LNCAP (cell line): ENCODE measurements at regions not wholly inside any gene's neighbourhood (a gene's known extent, or its start where the extent isn't known, plus 50 kb on each side); places are given as distances from the start of the nearest gene placed in this dataset.

Experiments used
- TF ChIP-seq, protein P1 (sequence below): fragments of 450-650 bp; IDR thresholded peaks from 2 replicates; pipeline ENCODE4 v1.5.1; 2017; ENCODE audit warnings: mild to moderate bottlenecking

DNA sequence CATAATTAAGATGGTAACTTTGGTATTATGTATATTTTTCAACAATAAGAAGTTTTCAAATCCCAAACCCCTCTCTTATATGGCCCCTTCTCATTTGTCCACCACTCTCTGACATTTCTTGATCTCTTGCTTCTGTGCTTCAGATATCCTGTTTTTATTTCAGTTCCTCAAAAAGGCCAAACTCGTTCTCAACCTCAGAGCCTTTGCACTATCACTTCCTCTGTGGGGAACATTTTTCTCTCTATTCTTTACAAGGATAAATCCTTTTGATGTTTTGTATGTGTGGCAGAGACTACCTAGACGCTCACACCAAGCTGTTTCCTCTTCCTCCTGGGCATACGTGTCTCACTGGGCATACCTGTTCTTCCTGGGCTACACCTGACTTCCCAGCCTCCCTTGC, 54.2 kb upstream of the FRMD4A start:
- TF ChIP-seq, protein P1, sequence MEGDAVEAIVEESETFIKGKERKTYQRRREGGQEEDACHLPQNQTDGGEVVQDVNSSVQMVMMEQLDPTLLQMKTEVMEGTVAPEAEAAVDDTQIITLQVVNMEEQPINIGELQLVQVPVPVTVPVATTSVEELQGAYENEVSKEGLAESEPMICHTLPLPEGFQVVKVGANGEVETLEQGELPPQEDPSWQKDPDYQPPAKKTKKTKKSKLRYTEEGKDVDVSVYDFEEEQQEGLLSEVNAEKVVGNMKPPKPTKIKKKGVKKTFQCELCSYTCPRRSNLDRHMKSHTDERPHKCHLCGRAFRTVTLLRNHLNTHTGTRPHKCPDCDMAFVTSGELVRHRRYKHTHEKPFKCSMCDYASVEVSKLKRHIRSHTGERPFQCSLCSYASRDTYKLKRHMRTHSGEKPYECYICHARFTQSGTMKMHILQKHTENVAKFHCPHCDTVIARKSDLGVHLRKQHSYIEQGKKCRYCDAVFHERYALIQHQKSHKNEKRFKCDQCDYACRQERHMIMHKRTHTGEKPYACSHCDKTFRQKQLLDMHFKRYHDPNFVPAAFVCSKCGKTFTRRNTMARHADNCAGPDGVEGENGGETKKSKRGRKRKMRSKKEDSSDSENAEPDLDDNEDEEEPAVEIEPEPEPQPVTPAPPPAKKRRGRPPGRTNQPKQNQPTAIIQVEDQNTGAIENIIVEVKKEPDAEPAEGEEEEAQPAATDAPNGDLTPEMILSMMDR: no peak

DNA sequence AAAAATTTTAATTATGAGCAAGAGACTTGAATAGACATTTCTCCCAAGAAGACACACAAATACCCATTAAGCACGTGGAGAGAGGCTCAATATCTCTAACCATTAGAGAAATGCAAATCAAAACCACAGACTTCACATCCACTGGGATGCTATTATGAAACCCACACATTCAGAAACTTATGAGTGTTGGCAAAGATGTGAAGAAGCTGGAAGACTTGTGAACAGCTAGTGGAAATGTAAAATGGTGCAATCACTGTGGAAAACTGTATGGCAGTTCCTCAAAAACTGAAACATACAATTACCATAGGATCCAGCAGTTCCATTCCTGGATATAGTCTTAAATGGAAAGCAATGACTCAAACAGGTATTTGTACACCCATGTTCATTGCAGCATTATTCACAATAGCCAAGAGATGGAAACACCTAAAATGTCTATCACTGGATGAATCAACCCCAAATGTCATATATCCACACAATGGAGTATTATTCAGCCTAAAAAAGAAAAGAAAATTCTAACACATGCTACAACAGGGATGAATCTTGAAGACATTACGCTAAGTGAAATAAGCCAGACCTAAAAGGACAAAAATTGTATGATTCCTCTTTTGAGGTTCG, 53.5 kb upstream of the FRMD4A start:
- TF ChIP-seq, protein P1: no peak

DNA sequence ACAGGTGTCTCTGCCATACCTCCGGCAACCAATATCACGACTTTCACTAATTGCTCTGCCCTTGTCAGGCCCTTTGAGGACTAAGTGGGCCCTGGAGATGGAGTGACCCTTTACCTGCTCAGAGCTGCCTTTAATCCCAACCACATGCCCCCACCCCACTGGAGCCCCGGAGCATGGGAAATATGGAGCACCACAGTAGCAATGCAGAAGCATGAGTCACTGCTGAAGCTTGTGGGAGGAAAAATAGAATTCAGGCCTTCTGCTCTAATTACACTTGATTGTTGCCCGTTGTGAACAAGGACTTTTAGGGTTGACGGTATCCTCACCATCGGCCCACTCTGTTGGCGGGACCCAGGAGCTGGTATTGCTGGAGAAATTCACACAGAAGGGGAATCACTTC, 52.5 kb upstream of the FRMD4A start:
- TF ChIP-seq, protein P1: no peak

DNA sequence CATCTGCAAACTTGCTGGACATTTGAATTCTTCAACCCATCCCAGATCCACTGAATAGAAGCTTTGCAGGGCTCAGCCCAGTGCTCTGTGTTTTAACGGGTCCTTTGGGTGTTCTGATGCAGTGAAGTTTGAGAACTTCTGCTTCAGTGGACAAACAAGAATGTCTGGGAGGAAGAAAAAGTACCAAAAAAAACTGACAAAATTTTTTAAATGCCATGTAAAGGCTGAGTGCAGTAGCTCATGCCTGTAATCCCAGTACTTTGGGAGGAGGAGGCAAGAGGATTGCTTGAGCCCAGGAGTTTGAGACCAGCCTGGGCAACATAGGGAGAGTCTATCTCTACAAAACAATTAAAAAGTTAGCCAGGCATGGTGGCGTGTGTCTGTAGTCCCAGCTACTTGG, 51.8 kb upstream of the FRMD4A start:
- TF ChIP-seq, protein P1: no peak

DNA sequence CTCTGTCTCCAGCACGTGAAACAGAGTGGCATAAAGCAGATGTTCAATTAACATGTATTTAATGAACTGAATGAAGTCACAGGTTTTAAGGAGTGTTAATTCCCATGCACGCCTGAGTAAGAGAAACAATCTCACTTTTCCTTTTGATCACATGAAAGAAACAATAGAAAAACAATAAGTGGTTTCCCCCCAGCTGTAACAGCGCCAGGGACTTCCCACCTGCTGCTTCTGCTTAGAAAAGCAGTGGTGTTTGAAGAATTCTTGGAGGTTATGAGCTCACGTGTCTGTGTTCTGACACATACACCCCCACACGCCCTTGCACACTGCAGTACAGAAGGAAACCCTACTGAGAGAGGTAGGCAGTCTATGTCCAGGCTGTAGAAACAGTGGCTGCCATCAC, 51.3 kb upstream of the FRMD4A start:
- TF ChIP-seq, protein P1: no peak

DNA sequence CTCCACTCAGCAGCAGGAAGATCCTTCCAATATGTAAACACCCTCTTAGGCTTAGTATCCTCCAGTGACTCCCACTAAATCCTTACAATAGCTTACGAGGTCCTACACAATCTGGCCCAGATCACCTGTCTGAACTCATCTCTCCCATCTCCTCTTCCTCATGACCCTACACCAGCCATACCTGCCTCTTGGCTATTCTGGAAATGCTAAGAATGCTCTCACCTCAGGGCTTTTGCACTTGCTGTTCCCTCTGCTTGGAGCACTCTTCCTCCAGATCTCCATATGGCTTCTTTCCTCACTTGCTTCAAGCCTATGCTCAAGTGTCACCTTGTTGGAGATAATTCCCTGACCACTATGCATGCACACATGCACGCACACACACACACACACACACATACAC, 50.8 kb upstream of the FRMD4A start:
- TF ChIP-seq, protein P1: no peak

DNA sequence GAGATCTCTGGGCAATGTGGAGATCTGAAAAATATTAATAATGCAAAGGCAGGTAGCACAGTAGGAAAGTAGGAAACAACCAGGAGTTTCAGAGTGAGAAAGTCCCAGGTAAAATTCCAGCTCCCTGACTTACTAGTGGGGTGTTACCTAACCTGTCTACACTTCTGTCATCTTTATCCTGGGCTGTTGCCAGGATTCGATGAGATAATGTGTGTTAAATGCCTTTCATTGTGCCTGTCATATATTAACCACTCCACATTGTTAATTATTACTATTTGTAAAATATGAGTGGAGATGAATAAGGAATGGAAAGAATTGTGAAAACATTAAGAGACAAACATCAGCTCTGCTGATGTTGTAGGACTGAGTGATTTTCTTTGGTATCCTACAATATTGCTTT, 50.0 kb upstream of the FRMD4A start:
- TF ChIP-seq, protein P1: no peak
